AG04449 (cell line): ENCODE measurements at regions not wholly inside any gene's neighbourhood (a gene's known extent, or its start where the extent isn't known, plus 50 kb on each side); places are given as distances from the start of the nearest gene placed in this dataset.

Experiments used
- CTCF ChIA-PET: fragments of 350-600 bp; formaldehyde crosslinking; extraction: SDS; loops from one replicate; lab custom pipeline; 2021; ENCODE audit warnings: antibody characterized with exemption; lab: Yijun Ruan, JAX
- POLR2A ChIA-PET: fragments of 400-600, 350-600 bp; formaldehyde crosslinking; extraction: SDS; loops from one replicate; lab custom pipeline; 2020; ENCODE audit warnings: antibody characterized with exemption, inconsistent platforms; lab: Yijun Ruan, JAX
- DNase-seq: peaks from one replicate; pipeline ENCODE4 v3.0.0-alpha.2; 2010; ENCODE audit warnings: low read depth, low spot score
- H3K4me3 ChIP-seq: 2 replicates; pipeline ENCODE4 v1.5.1; 2011; ENCODE audit warnings: low read depth, mild to moderate bottlenecking, control low read depth, low read length
- CTCF ChIP-seq: IDR thresholded peaks from one replicate; pipeline ENCODE4 v1.5.1; 2011; ENCODE audit warnings: mild to moderate bottlenecking, moderate library complexity, low read length, control low read depth, inconsistent platforms; ENCODE audit not compliant: insufficient read depth; ENCODE audit errors: missing control alignments

GRCh38 chr4:126582737-126583136, 1050.0 kb upstream of the INTU start:
- POLR2A ChIA-PET = no interaction called here
- DNase-seq = no peak

GRCh38 chr4:126583509-126583908, 1049.2 kb upstream of the INTU start:
- no peak for DNase-seq
- ChIA-PET CTCF (interaction anchor here (0.8 to 1.8 kb wide), 9 partner anchors 8 to 1270 kb away, joined by 3 to 7 read pairs (median 3); no protein-coding TSS in a partner anchor), POLR2A (no interaction called here)
- H3K4me3 ChIP-seq = no peak overlapping the region
- peak; percentile 39 for TF ChIP-seq CTCF

More at GRCh38 chr4:126582737-126583136, 1050.0 kb upstream of the INTU start:
- TF ChIP-seq CTCF = peak; percentile 14
- CTCF ChIA-PET = interaction anchor here (0.9 to 1.8 kb wide), 4 partner anchors 9 to 1269 kb away, joined by 3 to 7 read pairs (median 4); no protein-coding TSS in a partner anchor
- no peak overlapping the region for H3K4me3 ChIP-seq

GRCh38 chr4:126591583-126591982, 1041.2 kb upstream of the INTU start:
- ChIA-PET CTCF (interaction anchor here (1.0 to 2.0 kb wide), 3 partner anchors 8 to 1277 kb away, joined by 5 to 7 read pairs (median 6); partner anchors contain the start of gene FAT4), POLR2A (no interaction called here)
- TF ChIP-seq CTCF = no peak
- DNase-seq = no peak
- no peak overlapping the region for H3K4me3 ChIP-seq

- ChIA-PET CTCF (interaction anchor here (1.0 to 1.5 kb wide), 3 partner anchors 9 to 807 kb away, joined by 3 to 7 read pairs (median 6); no protein-coding TSS in a partner anchor), POLR2A (no interaction called here)
- no peak for DNase-seq
- no peak overlapping the region for H3K4me3 ChIP-seq
- peak; percentile 16 for TF ChIP-seq CTCF
Measured at GRCh38 chr4:126592088-126592487, 1040.7 kb upstream of the INTU start.

GRCh38 chr4:126593626-126594025, 1039.1 kb upstream of the INTU start:
- CTCF ChIA-PET = no interaction called here
- H3K4me3 ChIP-seq = no peak overlapping the region
- POLR2A ChIA-PET = no interaction called here
- DNase-seq = no peak
- TF ChIP-seq CTCF = no peak

- ChIA-PET CTCF (interaction anchor here (1.4 to 2.1 kb wide), 2 partner anchors 9 to 13 kb away, joined by 3 to 10 read pairs; no protein-coding TSS in a partner anchor), POLR2A (no interaction called here)
- DNase-seq = no peak
- no peak for TF ChIP-seq CTCF
- no peak overlapping the region for H3K4me3 ChIP-seq
Measured at GRCh38 chr4:126595643-126596042, 1037.1 kb upstream of the INTU start.
